ENCODE measurements at regions not wholly inside any gene's neighbourhood (a gene's known extent, or its start where the extent isn't known, plus 50 kb on each side); places are given as distances from the start of the nearest gene placed in this dataset.

GRCh38 chr1:219430419-219430818 is 182.5 kb downstream of the ZC3H11B start:
- Histone ChIP-seq H3K4me3 (ENCODE audit: low read length in 3 of 3) (no peak overlapping the region), H3K9ac (ENCODE audit: low read depth in 1 of 3, low read length in 3 of 3) (no peak overlapping the region), H3K9me3 (ENCODE audit: control insufficient read depth in 3 of 3, low read length in 3 of 3) (no peaks in the 10 kb centered on the region), H3K4me1 (ENCODE audit: control insufficient read depth in 3 of 3, insufficient read depth in 3 of 3, low read length in 3 of 3) (peaks cover 3 to 8% (median 4%) of the 10 kb centered on the region in 3 donors), H3K27ac (ENCODE audit: low read depth, low read length) (no peak overlapping the region), H3K36me3 (ENCODE audit: control insufficient read depth in 3 of 3, insufficient read depth in 3 of 3, low read length in 3 of 3) (no peaks in the 10 kb centered on the region), H3K27me3 (ENCODE audit: control insufficient read depth in 3 of 3, insufficient read depth in 3 of 3, low read length in 3 of 3) (no peaks in the 10 kb centered on the region)

GRCh38 chr1:219428651-219429050 is 184.3 kb downstream of the ZC3H11B start:
- no peaks in the 10 kb centered on the region for H3K27me3 ChIP-seq (ENCODE audit: control insufficient read depth in 3 of 3, insufficient read depth in 3 of 3, low read length in 3 of 3)

GRCh38 chr1:219427989-219428388 is 184.9 kb downstream of the ZC3H11B start:
- Histone ChIP-seq H3K9ac (ENCODE audit: low read depth in 1 of 3, low read length in 3 of 3) (no peak overlapping the region), H3K27ac (ENCODE audit: low read depth, low read length) (no peak overlapping the region), H3K9me3 (ENCODE audit: control insufficient read depth in 3 of 3, low read length in 3 of 3) (no peaks in the 10 kb centered on the region), H3K4me1 (ENCODE audit: control insufficient read depth in 3 of 3, insufficient read depth in 3 of 3, low read length in 3 of 3) (no peaks in the 10 kb centered on the region), H3K4me3 (ENCODE audit: low read length in 3 of 3) (no peak overlapping the region), H3K27me3 (ENCODE audit: control insufficient read depth in 3 of 3, insufficient read depth in 3 of 3, low read length in 3 of 3) (no peaks in the 10 kb centered on the region), H3K36me3 (ENCODE audit: control insufficient read depth in 3 of 3, insufficient read depth in 3 of 3, low read length in 3 of 3) (no peaks in the 10 kb centered on the region)

More at GRCh38 chr1:219428651-219429050, 184.3 kb downstream of the ZC3H11B start:
- H3K27ac ChIP-seq (ENCODE audit: low read depth, low read length): no peak overlapping the region
- no peak overlapping the region for H3K9ac ChIP-seq (ENCODE audit: low read depth in 1 of 3, low read length in 3 of 3)
- H3K4me3 ChIP-seq (ENCODE audit: low read length in 3 of 3): no peak overlapping the region
- no peaks in the 10 kb centered on the region for H3K9me3 ChIP-seq (ENCODE audit: control insufficient read depth in 3 of 3, low read length in 3 of 3)
- no peaks in the 10 kb centered on the region for H3K36me3 ChIP-seq (ENCODE audit: control insufficient read depth in 3 of 3, insufficient read depth in 3 of 3, low read length in 3 of 3)
- peaks cover 0 to 2% (median 0%) of the 10 kb centered on the region in 3 donors for H3K4me1 ChIP-seq (ENCODE audit: control insufficient read depth in 3 of 3, insufficient read depth in 3 of 3, low read length in 3 of 3)

- Histone ChIP-seq H3K27me3 (ENCODE audit: control insufficient read depth in 3 of 3, insufficient read depth in 3 of 3, low read length in 3 of 3) (no peaks in the 10 kb centered on the region), H3K4me1 (ENCODE audit: control insufficient read depth in 3 of 3, insufficient read depth in 3 of 3, low read length in 3 of 3) (no peaks in the 10 kb centered on the region), H3K9me3 (ENCODE audit: control insufficient read depth in 3 of 3, low read length in 3 of 3) (no peaks in the 10 kb centered on the region), H3K36me3 (ENCODE audit: control insufficient read depth in 3 of 3, insufficient read depth in 3 of 3, low read length in 3 of 3) (no peaks in the 10 kb centered on the region), H3K27ac (ENCODE audit: low read depth, low read length) (no peak overlapping the region), H3K4me3 (ENCODE audit: low read length in 3 of 3) (no peak overlapping the region), H3K9ac (ENCODE audit: low read depth in 1 of 3, low read length in 3 of 3) (no peak overlapping the region)
Measured at GRCh38 chr1:219427403-219427802, 185.5 kb downstream of the ZC3H11B start.

GRCh38 chr1:219422811-219423598 is 189.9 kb downstream of the ZC3H11B start:
- Histone ChIP-seq H3K27me3 (ENCODE audit: control insufficient read depth in 3 of 3, insufficient read depth in 3 of 3, low read length in 3 of 3) (no peaks in the 10 kb centered on the region), H3K4me1 (ENCODE audit: control insufficient read depth in 3 of 3, insufficient read depth in 3 of 3, low read length in 3 of 3) (no peaks in the 10 kb centered on the region), H3K4me3 (ENCODE audit: low read length in 3 of 3) (no peak overlapping the region), H3K27ac (ENCODE audit: low read depth, low read length) (no peak overlapping the region), H3K36me3 (ENCODE audit: control insufficient read depth in 3 of 3, insufficient read depth in 3 of 3, low read length in 3 of 3) (no peaks in the 10 kb centered on the region), H3K9me3 (ENCODE audit: control insufficient read depth in 3 of 3, low read length in 3 of 3) (no peaks in the 10 kb centered on the region), H3K9ac (ENCODE audit: low read depth in 1 of 3, low read length in 3 of 3) (no peak overlapping the region)

GRCh38 chr1:219420913-219421312 is 192.0 kb downstream of the ZC3H11B start:
- Histone ChIP-seq H3K4me1 (ENCODE audit: control insufficient read depth in 3 of 3, insufficient read depth in 3 of 3, low read length in 3 of 3) (no peaks in the 10 kb centered on the region), H3K36me3 (ENCODE audit: control insufficient read depth in 3 of 3, insufficient read depth in 3 of 3, low read length in 3 of 3) (no peaks in the 10 kb centered on the region), H3K27ac (ENCODE audit: low read depth, low read length) (no peak overlapping the region), H3K9me3 (ENCODE audit: control insufficient read depth in 3 of 3, low read length in 3 of 3) (no peaks in the 10 kb centered on the region), H3K27me3 (ENCODE audit: control insufficient read depth in 3 of 3, insufficient read depth in 3 of 3, low read length in 3 of 3) (no peaks in the 10 kb centered on the region), H3K4me3 (ENCODE audit: low read length in 3 of 3) (no peak overlapping the region), H3K9ac (ENCODE audit: low read depth in 1 of 3, low read length in 3 of 3) (no peak overlapping the region)

- Histone ChIP-seq H3K4me3 (ENCODE audit: low read length in 3 of 3) (no peak overlapping the region), H3K9me3 (ENCODE audit: control insufficient read depth in 3 of 3, low read length in 3 of 3) (no peaks in the 10 kb centered on the region), H3K4me1 (ENCODE audit: control insufficient read depth in 3 of 3, insufficient read depth in 3 of 3, low read length in 3 of 3) (no peaks in the 10 kb centered on the region), H3K27ac (ENCODE audit: low read depth, low read length) (no peak overlapping the region), H3K36me3 (ENCODE audit: control insufficient read depth in 3 of 3, insufficient read depth in 3 of 3, low read length in 3 of 3) (no peaks in the 10 kb centered on the region), H3K27me3 (ENCODE audit: control insufficient read depth in 3 of 3, insufficient read depth in 3 of 3, low read length in 3 of 3) (no peaks in the 10 kb centered on the region), H3K9ac (ENCODE audit: low read depth in 1 of 3, low read length in 3 of 3) (no peak overlapping the region)
Measured at GRCh38 chr1:219419860-219420259, 193.0 kb downstream of the ZC3H11B start.

- Histone ChIP-seq H3K27ac (ENCODE audit: low read depth, low read length) (no peak overlapping the region), H3K9me3 (ENCODE audit: control insufficient read depth in 3 of 3, low read length in 3 of 3) (no peaks in the 10 kb centered on the region), H3K4me3 (ENCODE audit: low read length in 3 of 3) (no peak overlapping the region), H3K27me3 (ENCODE audit: control insufficient read depth in 3 of 3, insufficient read depth in 3 of 3, low read length in 3 of 3) (no peaks in the 10 kb centered on the region), H3K36me3 (ENCODE audit: control insufficient read depth in 3 of 3, insufficient read depth in 3 of 3, low read length in 3 of 3) (no peaks in the 10 kb centered on the region), H3K9ac (ENCODE audit: low read depth in 1 of 3, low read length in 3 of 3) (no peak overlapping the region), H3K4me1 (ENCODE audit: control insufficient read depth in 3 of 3, insufficient read depth in 3 of 3, low read length in 3 of 3) (no peaks in the 10 kb centered on the region)
Measured at GRCh38 chr1:219419065-219419464, 193.8 kb downstream of the ZC3H11B start.

- H3K9ac ChIP-seq (ENCODE audit: low read depth in 1 of 3, low read length in 3 of 3): no peak overlapping the region
- no peak overlapping the region for H3K4me3 ChIP-seq (ENCODE audit: low read length in 3 of 3)
- no peaks in the 10 kb centered on the region for H3K36me3 ChIP-seq (ENCODE audit: control insufficient read depth in 3 of 3, insufficient read depth in 3 of 3, low read length in 3 of 3)
- H3K27ac ChIP-seq (ENCODE audit: low read depth, low read length): no peak overlapping the region
- no peaks in the 10 kb centered on the region for H3K9me3 ChIP-seq (ENCODE audit: control insufficient read depth in 3 of 3, low read length in 3 of 3)
- H3K27me3 ChIP-seq (ENCODE audit: control insufficient read depth in 3 of 3, insufficient read depth in 3 of 3, low read length in 3 of 3): no peaks in the 10 kb centered on the region
- no peaks in the 10 kb centered on the region for H3K4me1 ChIP-seq (ENCODE audit: control insufficient read depth in 3 of 3, insufficient read depth in 3 of 3, low read length in 3 of 3)
Measured at GRCh38 chr1:219417610-219418009, 195.3 kb downstream of the ZC3H11B start.

GRCh38 chr1:219416598-219417238 is 196.2 kb downstream of the ZC3H11B start:
- Histone ChIP-seq H3K4me1 (ENCODE audit: control insufficient read depth in 3 of 3, insufficient read depth in 3 of 3, low read length in 3 of 3) (no peaks in the 10 kb centered on the region), H3K27me3 (ENCODE audit: control insufficient read depth in 3 of 3, insufficient read depth in 3 of 3, low read length in 3 of 3) (no peaks in the 10 kb centered on the region), H3K36me3 (ENCODE audit: control insufficient read depth in 3 of 3, insufficient read depth in 3 of 3, low read length in 3 of 3) (no peaks in the 10 kb centered on the region), H3K9me3 (ENCODE audit: control insufficient read depth in 3 of 3, low read length in 3 of 3) (no peaks in the 10 kb centered on the region), H3K9ac (ENCODE audit: low read depth in 1 of 3, low read length in 3 of 3) (no peak overlapping the region), H3K4me3 (ENCODE audit: low read length in 3 of 3) (no peak overlapping the region), H3K27ac (ENCODE audit: low read depth, low read length) (no peak overlapping the region)
